ENCODE measurements at regions not wholly inside any gene's neighbourhood (a gene's known extent, or its start where the extent isn't known, plus 50 kb on each side); places are given as distances from the start of the nearest gene placed in this dataset.

GRCh38 chr1:72369069-72369757 lies 86.9 kb upstream of the NEGR1 start:
- no peaks in the 10 kb centered on the region for H3K36me3 Mint-ChIP-seq (ENCODE audit: low read depth)
- H3K4me1 Mint-ChIP-seq (ENCODE audit: low read depth) = peaks cover 14% of the 10 kb centered on the region
- intact Hi-C loops (cut with micrococcal nuclease) = no loop called here
- no peaks in the 10 kb centered on the region for H3K27me3 Mint-ChIP-seq
- H3K4me3 Mint-ChIP-seq = no peak overlapping the region
- no peaks in the 10 kb centered on the region for H3K9me3 Mint-ChIP-seq
- H3K27ac Mint-ChIP-seq = no peak overlapping the region

- no peaks in the 10 kb centered on the region for H3K9me3 Mint-ChIP-seq
- no peak overlapping the region for H3K27ac Mint-ChIP-seq
- intact Hi-C loops (cut with micrococcal nuclease) = no loop called here
- no peaks in the 10 kb centered on the region for H3K27me3 Mint-ChIP-seq
- no peaks in the 10 kb centered on the region for H3K36me3 Mint-ChIP-seq (ENCODE audit: low read depth)
- no peak overlapping the region for H3K4me3 Mint-ChIP-seq
- H3K4me1 Mint-ChIP-seq (ENCODE audit: low read depth) = peaks cover 14% of the 10 kb centered on the region
Observed at GRCh38 chr1:72366466-72366865, 84.1 kb upstream of the NEGR1 start.

- intact Hi-C loops (cut with micrococcal nuclease) = no loop called here
- no peaks in the 10 kb centered on the region for H3K9me3 Mint-ChIP-seq
- H3K36me3 Mint-ChIP-seq (ENCODE audit: low read depth) = no peaks in the 10 kb centered on the region
- no peak overlapping the region for H3K4me3 Mint-ChIP-seq
- no peak overlapping the region for H3K27ac Mint-ChIP-seq
- no peaks in the 10 kb centered on the region for H3K27me3 Mint-ChIP-seq
- peaks cover 14% of the 10 kb centered on the region for H3K4me1 Mint-ChIP-seq (ENCODE audit: low read depth)
Observed at GRCh38 chr1:72365693-72366092, 83.4 kb upstream of the NEGR1 start.

GRCh38 chr1:72362538-72362937 lies 80.2 kb upstream of the NEGR1 start:
- Mint-ChIP-seq H3K4me3 (no peak overlapping the region), H3K27ac (no peak overlapping the region), H3K4me1 (ENCODE audit: low read depth) (peaks cover 7% of the 10 kb centered on the region), H3K9me3 (no peaks in the 10 kb centered on the region), H3K36me3 (ENCODE audit: low read depth) (no peaks in the 10 kb centered on the region), H3K27me3 (no peaks in the 10 kb centered on the region)
- intact Hi-C loops (cut with micrococcal nuclease) = no loop called here

- no peaks in the 10 kb centered on the region for H3K9me3 Mint-ChIP-seq
- intact Hi-C loops (cut with micrococcal nuclease) = no loop called here
- H3K27me3 Mint-ChIP-seq = no peaks in the 10 kb centered on the region
- no peak overlapping the region for H3K27ac Mint-ChIP-seq
- no peak overlapping the region for H3K4me3 Mint-ChIP-seq
- H3K36me3 Mint-ChIP-seq (ENCODE audit: low read depth) = no peaks in the 10 kb centered on the region
- peaks cover 10% of the 10 kb centered on the region for H3K4me1 Mint-ChIP-seq (ENCODE audit: low read depth)
Observed at GRCh38 chr1:72357411-72357810, 75.1 kb upstream of the NEGR1 start.

- H3K4me1 Mint-ChIP-seq (ENCODE audit: low read depth) = peaks cover 10% of the 10 kb centered on the region
- intact Hi-C loops (cut with micrococcal nuclease) = no loop called here
- H3K27ac Mint-ChIP-seq = no peak overlapping the region
- no peak overlapping the region for H3K4me3 Mint-ChIP-seq
- no peaks in the 10 kb centered on the region for H3K36me3 Mint-ChIP-seq (ENCODE audit: low read depth)
- no peaks in the 10 kb centered on the region for H3K27me3 Mint-ChIP-seq
- H3K9me3 Mint-ChIP-seq = no peaks in the 10 kb centered on the region
Observed at GRCh38 chr1:72355899-72356298, 73.6 kb upstream of the NEGR1 start.

GRCh38 chr1:72341661-72342060 lies 59.3 kb upstream of the NEGR1 start:
- H3K4me3 Mint-ChIP-seq = no peak overlapping the region
- no peaks in the 10 kb centered on the region for H3K36me3 Mint-ChIP-seq (ENCODE audit: low read depth)
- H3K27me3 Mint-ChIP-seq = no peaks in the 10 kb centered on the region
- no peaks in the 10 kb centered on the region for H3K9me3 Mint-ChIP-seq
- no peaks in the 10 kb centered on the region for H3K4me1 Mint-ChIP-seq (ENCODE audit: low read depth)
- intact Hi-C loops (cut with micrococcal nuclease) = no loop called here
- no peak overlapping the region for H3K27ac Mint-ChIP-seq

- intact Hi-C loops (cut with micrococcal nuclease) = no loop called here
- Mint-ChIP-seq H3K9me3 (no peaks in the 10 kb centered on the region), H3K27me3 (no peaks in the 10 kb centered on the region), H3K27ac (no peak overlapping the region), H3K4me1 (ENCODE audit: low read depth) (no peaks in the 10 kb centered on the region), H3K4me3 (no peak overlapping the region), H3K36me3 (ENCODE audit: low read depth) (no peaks in the 10 kb centered on the region)
Observed at GRCh38 chr1:72336776-72337175, 54.4 kb upstream of the NEGR1 start.
